ENCODE measurements at regions not wholly inside any gene's neighbourhood (a gene's known extent, or its start where the extent isn't known, plus 50 kb on each side); places are given as distances from the start of the nearest gene placed in this dataset.

DNA sequence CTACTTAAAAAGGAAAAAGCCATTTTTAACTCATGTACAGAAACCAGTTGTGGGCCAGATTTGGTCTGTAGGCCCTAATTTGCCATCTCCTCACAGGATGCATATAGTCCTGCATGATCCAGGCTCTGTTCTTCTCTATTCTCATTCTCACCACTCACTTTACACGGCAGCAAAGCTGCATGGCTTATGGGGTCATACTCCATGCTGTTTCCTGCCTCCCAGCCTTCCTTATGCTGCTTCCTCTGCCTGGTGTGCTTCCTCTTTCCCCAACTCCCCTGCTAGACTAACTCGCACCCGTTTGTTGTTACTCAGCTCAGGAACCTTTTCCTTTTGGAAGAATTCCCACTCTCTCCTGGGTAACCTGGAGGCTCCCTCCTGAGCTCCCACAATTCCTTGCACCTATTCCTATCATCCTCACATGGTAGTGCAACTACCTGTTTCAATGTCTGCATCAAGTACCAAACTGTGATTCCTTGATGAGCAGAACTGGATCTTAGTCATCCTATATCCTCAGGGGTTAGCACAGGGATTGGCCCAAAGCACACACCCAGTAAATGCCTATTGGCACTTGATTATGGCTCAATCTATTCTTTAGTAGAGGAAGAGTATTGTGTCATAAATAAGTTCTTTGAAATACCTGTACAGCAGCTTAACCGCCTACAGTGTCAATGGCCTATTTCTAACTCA lies 172.1 kb upstream of the MITF start:
- TF ChIP-seq GATA2 (IDR thresholded peaks at IDR 0.05; ENCODE audit: low read depth, low read length), result no peak
- no peak for TF ChIP-seq GATA3 (IDR thresholded peaks at IDR 0.05; ENCODE audit: low read depth, low read length)

Data from SH-SY5Y (cell line).